ENCODE measurements at regions not wholly inside any gene's neighbourhood (a gene's known extent, or its start where the extent isn't known, plus 50 kb on each side); places are given as distances from the start of the nearest gene placed in this dataset.

DNA sequence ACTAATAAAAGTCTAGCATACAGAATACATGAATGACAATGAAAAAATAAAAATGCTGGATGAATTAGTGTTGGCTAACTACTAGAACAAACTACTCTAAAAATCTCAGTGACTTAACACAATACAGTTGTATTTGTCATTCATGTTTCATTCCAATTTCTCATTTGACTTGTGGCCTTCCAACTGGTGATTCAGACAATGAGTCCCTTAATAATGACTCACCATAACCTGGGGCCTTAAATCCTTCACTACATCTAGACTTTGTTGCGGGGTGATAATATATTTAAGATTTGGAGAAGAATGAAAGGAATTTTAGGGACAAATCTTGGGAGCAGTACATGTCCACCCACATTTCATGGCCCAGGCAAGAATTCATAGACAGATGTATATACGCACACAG lies 90.5 kb upstream of the POM121L12 start:
- TF ChIP-seq, protein P1, sequence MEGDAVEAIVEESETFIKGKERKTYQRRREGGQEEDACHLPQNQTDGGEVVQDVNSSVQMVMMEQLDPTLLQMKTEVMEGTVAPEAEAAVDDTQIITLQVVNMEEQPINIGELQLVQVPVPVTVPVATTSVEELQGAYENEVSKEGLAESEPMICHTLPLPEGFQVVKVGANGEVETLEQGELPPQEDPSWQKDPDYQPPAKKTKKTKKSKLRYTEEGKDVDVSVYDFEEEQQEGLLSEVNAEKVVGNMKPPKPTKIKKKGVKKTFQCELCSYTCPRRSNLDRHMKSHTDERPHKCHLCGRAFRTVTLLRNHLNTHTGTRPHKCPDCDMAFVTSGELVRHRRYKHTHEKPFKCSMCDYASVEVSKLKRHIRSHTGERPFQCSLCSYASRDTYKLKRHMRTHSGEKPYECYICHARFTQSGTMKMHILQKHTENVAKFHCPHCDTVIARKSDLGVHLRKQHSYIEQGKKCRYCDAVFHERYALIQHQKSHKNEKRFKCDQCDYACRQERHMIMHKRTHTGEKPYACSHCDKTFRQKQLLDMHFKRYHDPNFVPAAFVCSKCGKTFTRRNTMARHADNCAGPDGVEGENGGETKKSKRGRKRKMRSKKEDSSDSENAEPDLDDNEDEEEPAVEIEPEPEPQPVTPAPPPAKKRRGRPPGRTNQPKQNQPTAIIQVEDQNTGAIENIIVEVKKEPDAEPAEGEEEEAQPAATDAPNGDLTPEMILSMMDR (IDR thresholded peaks at IDR 0.05) = no peak
- TF ChIP-seq POLR2A (IDR thresholded peaks at IDR 0.05) (no peak), EP300 (IDR thresholded peaks at IDR 0.05) (no peak)
